Stimulated activated naive CD4-positive, alpha-beta T cell treated with Interleukin-2 at 50 U/mL for 16 hours (primary cell): ENCODE measurements at regions not wholly inside any gene's neighbourhood (a gene's known extent, or its start where the extent isn't known, plus 50 kb on each side); places are given as distances from the start of the nearest gene placed in this dataset.
"Not testable (repeated sequence)": the region's sequence is repeated elsewhere in the genome, so short reads cannot be mapped to it uniquely, and the experiment has no call there.

ENCODE experiments used
- DNase-seq: peaks from one replicate; lab custom pipeline; 2025; lab: John Stamatoyannopoulos, UW

GRCh38 chr13:70995338-70995737 is 871.7 kb downstream of the DACH1 start:
- DNase-seq = no peak

GRCh38 chr13:70994191-70994590 is 872.8 kb downstream of the DACH1 start:
- DNase-seq = no peak

- DNase-seq = no peak
Observed at GRCh38 chr13:70987043-70987442, 878.8 kb upstream of the KLHL1 start.

DNA sequence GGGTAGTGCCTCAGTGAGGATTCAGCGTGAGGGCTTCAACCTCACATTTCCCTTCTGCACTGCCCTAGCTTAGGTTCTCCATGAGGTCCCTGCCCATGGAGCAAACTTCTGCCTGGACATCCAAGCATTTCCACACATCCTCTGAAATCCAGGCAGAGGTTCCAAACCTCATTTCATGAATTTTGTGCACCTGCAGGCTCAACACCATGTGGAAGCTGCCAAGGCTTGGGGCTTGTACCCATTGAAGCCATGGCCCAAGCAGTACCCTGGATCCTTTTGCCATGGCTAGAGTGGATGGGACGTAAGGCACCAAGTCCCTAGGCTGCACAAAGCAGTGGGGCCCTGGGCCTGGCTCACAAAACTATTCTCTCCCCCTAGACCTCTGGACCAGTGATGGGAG is 877.1 kb upstream of the KLHL1 start:
- no peak for DNase-seq

DNA sequence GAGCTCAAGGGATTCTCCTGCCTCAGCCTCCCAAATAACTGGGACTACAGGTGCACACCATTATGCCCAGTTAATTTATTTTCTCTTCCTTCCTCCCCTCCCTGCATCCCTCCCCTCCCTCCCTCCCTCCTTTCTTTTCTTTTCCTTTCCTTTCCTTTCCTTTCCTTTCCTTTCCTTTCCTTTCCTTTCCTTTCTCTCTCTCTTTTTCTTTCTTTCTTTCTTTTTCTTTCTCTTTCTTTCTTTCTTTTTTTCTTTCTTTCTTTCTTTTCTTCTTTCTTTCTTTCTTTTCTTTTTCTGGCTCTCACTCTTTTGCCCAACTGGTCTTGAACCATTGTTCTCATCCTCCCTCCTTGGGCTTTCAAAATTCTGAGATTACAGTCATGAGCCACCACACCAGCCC is 873.0 kb upstream of the KLHL1 start:
- not testable (repeated sequence) for DNase-seq

DNA sequence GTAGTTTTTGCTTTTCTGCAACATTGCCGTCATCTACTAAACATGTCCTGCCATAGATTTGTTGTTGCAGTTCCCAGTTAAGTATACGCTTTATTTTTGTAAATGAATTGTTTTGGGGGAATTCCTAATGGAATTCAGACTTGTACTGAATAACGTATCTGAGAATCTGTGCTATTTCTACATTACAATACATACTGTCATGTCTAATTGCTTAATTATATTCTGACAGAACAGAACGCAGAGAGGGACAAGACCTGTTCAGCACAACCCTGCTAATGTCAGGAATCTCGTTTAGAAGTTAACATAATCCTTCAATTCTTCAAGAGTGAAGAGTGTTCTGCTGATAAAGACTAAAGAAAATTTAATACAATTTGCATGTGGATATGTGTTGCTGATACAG is 861.1 kb upstream of the KLHL1 start:
- no peak for DNase-seq

GRCh38 chr13:70967564-70967963 is 859.3 kb upstream of the KLHL1 start:
- DNase-seq = no peak

GRCh38 chr13:70964874-70965273 is 856.6 kb upstream of the KLHL1 start:
- DNase-seq = no peak

DNA sequence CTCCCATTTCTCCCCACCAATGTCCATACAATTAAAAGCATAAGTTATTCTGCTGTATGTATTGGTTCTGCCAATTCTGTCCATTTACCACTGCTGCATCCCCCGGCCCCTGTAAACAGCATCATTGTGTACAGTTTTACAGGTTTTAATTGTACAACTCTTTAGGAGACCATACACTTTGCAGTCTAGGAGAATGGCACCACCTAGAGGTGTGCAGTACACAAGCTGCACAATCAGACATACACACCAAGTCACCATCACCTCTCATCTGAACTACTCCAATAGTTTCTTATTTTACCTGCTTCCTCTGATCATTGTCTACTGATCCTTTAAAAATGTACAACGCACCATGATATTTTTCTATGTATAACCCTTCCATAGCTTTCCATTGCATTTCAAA is 855.9 kb upstream of the KLHL1 start:
- no peak for DNase-seq

DNA sequence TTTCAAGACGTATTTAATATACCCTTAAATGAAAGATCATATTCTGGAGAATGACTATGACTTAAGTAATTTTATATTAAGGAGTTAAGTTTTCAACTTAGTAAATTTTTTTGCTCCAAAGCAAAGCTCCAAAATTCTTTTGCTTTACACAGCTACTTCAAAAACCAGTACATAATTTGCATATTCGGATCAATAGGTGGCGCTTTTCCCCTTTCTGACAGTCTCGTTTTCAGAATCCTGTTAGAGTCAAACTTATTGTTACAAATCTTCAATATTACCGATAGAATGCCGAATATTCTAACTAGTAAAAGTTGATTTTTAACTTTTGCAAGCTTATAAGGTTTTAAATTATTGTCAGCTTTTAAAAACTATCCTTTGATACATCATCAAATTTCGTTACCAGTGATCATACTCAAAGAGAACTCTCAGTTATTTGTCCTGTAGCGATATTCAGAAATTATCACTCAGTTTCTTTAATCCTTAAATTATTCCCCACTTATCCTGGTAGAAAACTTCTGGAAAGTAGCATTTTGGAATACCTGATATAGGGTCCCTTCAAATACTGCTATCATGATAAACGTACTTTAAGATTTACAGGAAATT is 852.7 kb upstream of the KLHL1 start:
- DNase-seq = no peak

DNA sequence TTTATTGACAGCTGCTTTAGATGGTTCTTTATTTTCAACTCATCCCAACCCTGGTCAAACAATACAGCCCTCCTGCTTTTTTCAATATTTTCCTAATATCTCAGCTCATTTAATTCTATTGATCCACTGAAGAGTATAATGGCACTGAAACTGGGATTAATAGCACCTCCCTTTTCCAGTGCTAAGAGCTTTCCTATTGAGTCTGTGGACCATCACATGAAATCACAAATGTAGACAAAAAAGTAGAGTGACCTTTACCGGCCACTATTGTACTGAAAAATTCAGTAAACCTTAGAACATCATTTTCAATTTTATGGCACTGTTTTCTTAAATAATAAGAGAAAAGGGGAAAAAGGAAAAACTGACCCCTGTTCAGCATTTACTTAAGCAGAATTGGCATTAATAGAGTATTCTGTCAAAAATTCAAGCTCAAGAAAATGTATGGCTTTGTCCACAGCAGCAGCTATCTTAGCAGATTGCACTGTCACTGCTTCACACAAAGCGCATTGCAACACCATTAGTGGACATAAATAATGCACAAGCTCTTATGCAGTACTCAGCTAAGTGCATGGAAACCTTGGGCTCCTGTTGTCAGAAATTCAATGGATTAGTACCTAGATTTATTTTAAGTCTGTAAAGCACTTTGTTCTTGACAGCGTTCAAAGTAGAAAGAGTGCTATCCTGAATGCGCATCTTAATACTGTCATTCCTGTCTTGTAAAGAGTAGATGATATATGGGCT is 851.0 kb upstream of the KLHL1 start:
- no peak for DNase-seq

DNA sequence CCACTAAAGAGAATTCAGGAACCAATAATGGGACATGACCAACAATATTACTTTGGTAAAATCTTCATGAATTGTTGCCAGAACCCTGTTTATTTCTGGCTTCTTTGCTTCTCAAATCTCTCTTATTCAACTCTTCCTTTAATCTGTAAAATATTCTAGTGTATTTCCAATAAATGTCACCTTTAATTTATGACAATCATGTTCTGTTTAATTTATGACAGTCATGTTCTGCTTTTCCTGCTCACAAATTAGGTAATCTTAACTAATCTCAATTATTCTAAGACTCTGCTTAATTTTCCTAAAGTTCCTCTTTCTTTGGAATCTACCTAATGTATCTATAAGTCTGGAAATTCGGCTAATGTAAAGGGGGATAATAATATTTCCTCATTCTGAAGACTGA is 847.6 kb upstream of the KLHL1 start:
- no peak for DNase-seq

DNA sequence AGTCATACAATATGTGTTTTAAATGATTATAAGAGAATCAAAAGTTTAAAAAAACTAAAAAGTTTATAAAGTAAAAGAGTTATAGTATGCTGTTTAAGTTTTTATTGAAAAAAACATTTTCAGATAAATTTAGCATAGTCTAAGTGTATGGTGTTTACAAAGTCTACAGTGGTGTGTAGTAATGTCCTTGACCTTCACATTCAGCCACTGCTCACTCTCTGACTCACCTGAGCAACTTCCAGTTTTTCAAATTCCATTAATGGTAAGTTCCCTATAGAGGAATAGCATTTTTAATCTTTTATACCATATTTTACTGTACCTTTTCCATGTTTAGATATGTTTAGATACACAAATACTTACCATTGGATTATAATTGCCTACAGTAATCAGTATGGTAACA is 842.4 kb upstream of the KLHL1 start:
- no peak for DNase-seq

GRCh38 chr13:70945506-70945905 is 837.3 kb upstream of the KLHL1 start:
- no peak for DNase-seq

DNA sequence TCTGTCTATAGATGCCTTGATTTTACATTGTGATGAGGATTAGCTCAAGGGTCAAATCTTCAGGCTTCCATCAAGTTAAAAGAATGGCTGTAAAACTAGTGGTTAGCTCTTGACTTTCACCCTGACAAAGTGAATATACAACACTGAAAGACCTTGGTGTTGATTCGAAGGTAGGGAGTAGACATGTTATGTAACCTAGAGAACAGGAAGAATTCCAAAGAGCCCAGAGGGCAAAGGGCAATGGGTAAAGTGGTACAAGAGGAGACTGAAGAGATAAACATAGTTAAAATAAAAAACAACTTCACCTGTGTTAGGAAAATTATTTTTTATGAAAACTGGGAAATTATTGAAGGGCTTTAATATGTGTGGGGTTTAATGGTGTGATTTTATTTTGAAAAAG is 833.2 kb upstream of the KLHL1 start:
- DNase-seq = no peak

- no peak for DNase-seq
Observed at GRCh38 chr13:70938462-70938861, 830.2 kb upstream of the KLHL1 start.

DNA sequence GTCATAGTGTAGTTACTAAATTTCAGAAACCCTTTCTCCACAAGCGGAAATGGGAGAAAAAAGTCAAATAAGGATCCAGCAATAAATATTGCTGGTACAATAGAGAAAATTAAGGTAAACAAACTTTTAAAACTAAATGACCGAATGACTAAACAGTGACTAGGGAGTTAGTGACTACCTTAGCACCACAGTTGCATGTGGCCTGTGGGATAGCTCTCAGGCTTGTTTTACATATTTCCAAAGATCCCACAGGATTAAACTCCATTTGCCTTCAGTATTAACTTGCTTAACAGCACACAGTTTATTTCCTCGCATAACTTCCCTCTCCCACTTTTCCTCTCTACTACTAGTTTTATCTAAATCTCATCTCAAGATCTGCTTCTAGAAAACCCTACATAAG is 824.3 kb upstream of the KLHL1 start:
- no peak for DNase-seq

- DNase-seq = no peak
Observed at GRCh38 chr13:70923863-70924752, 815.9 kb upstream of the KLHL1 start.

DNA sequence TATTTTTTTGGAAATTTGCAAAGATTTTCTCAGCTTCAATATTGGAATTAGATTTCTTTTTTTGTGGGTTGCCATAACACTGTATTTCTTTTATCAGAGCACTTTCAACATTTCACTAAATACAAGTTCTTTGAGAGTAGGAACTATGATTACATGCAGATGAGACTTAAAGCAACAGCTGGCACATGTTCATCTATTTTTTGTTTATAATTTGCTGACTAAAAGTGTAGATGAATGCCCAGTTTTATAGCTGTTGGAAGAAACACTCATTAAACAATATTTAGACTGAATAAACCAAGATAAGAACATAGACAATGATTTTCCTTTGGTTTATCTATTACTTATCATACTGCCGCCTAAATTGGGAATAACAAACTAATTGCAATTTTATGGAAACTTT is 803.0 kb upstream of the KLHL1 start:
- DNase-seq = no peak

DNA sequence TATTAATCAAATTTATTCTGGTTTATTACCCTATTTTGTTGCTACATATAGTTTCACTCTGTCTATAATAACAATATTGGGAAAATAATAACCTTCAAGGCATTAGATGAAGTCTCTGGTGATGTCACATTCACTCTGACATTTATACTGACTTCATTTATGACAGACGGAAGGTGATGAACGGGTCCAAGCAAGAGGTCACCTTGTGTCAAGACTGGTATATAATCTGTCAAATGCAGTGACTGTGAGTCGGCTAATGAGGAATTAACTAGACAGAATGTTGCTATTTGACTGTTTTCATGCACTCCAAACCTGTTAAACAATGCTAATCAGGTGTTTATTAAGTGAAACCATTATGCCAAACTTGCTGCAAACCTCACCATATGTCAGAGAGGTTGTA is 800.5 kb upstream of the KLHL1 start:
- DNase-seq = no peak

- no peak for DNase-seq
Observed at GRCh38 chr13:70905035-70905434, 796.8 kb upstream of the KLHL1 start.

GRCh38 chr13:70896136-70896535 is 787.9 kb upstream of the KLHL1 start:
- DNase-seq = no peak

- DNase-seq = no peak
Observed at GRCh38 chr13:70895599-70895998, 787.3 kb upstream of the KLHL1 start.
